ENCODE measurements at regions not wholly inside any gene's neighbourhood (a gene's known extent, or its start where the extent isn't known, plus 50 kb on each side); places are given as distances from the start of the nearest gene placed in this dataset.

- no peaks in the 10 kb centered on the region for H3K27me3 ChIP-seq (replicated peaks in 1 of 2; ENCODE audit: control insufficient read depth in 2 of 2, insufficient read depth in 2 of 2, low read length in 1 of 2)
- no peaks in the 10 kb centered on the region for H3K4me1 ChIP-seq (ENCODE audit: control insufficient read depth, insufficient read depth, low read length)
- POLR2A ChIA-PET, result no interaction called here
- no peak for TF ChIP-seq CREB1 (IDR thresholded peaks at IDR 0.05; ENCODE audit: low read depth)
- no peak for TF ChIP-seq USF2 (IDR thresholded peaks at IDR 0.05; ENCODE audit: borderline replicate concordance, low read depth, low read length)
- TF ChIP-seq IKZF1 (conservative IDR thresholded peaks at IDR 0.05), result no peak
- TF ChIP-seq BRCA1 (IDR thresholded peaks at IDR 0.05; ENCODE audit: low read depth, low read length), result no peak
- TF ChIP-seq SIX5 (IDR thresholded peaks at IDR 0.05; ENCODE audit: low read depth, low read length, severe bottlenecking), result no peak
- no peak for TF ChIP-seq ZZZ3 (IDR thresholded peaks at IDR 0.05; ENCODE audit: control insufficient read depth, insufficient read length, low read depth)
- TF ChIP-seq SMAD1 (IDR thresholded peaks at IDR 0.05; ENCODE audit: low read depth, partially characterized antibody), result no peak
- TF ChIP-seq ASH2L (IDR thresholded peaks at IDR 0.05; ENCODE audit: borderline replicate concordance, low read depth), result no peak
- no peak for TF ChIP-seq STAT1 (conservative IDR thresholded peaks at IDR 0.05)
- no peak for TF ChIP-seq MYC (IDR thresholded peaks at IDR 0.05; ENCODE audit: insufficient read depth, insufficient read length, insufficient replicate concordance, low read length, severe bottlenecking)
- TF ChIP-seq POLR2AphosphoS2 (IDR thresholded peaks at IDR 0.05; ENCODE audit: low read depth, low read length), result no peak
- TF ChIP-seq BCL11A (IDR thresholded peaks at IDR 0.05; ENCODE audit: low read depth, low read length), result no peak
- no peak for TF ChIP-seq ZBTB11 (CRISPR knock-in tag; IDR thresholded peaks at IDR 0.05)
- TF ChIP-seq BCLAF1 (IDR thresholded peaks at IDR 0.05), result no peak
- no peak for TF ChIP-seq TAF1 (IDR thresholded peaks at IDR 0.05; ENCODE audit: borderline replicate concordance, low read depth, low read length)
- TF ChIP-seq TCF3 (IDR thresholded peaks at IDR 0.05; ENCODE audit: borderline replicate concordance, insufficient read depth, low read depth, low read length), result no peak
- no peaks in the 10 kb centered on the region for H3K79me2 ChIP-seq (ENCODE audit: control insufficient read depth, insufficient read depth, low read length)
- no TSS peak for BruUV-seq (replicated peaks)
- in situ Hi-C loops (cut with MboI) (no loop called here), intact Hi-C loops (cut with micrococcal nuclease; ENCODE audit: unreplicated experiment) (no loop called here)
- no peak for FAIRE-seq
- no peak for DNase-seq (ENCODE audit: low read depth, low spot score)
- no peaks in the 10 kb centered on the region for H3K36me3 ChIP-seq (ENCODE audit: control insufficient read depth in 2 of 2, insufficient read depth in 2 of 2, low read length in 1 of 2)
- SMC1A ChIA-PET (ENCODE audit: uncharacterized antibody, unreplicated experiment), result no interaction called here
- no peaks in the 10 kb centered on the region for H4K20me1 ChIP-seq (ENCODE audit: control insufficient read depth, insufficient read depth)
- no peak overlapping the region for H3K4me3 ChIP-seq
- no peaks in the 10 kb centered on the region for H3K9me3 ChIP-seq (replicated peaks; ENCODE audit: control insufficient read depth, insufficient read depth, low read length)
- H3K27ac ChIP-seq (ENCODE audit: control insufficient read depth, insufficient read depth), result no peak overlapping the region
- no peak overlapping the region for H2AFZ ChIP-seq (ENCODE audit: control insufficient read depth, low read depth, low read length)
- ATAC-seq, result no peak
- H3K9ac ChIP-seq (ENCODE audit: control insufficient read depth, insufficient read depth, low read length), result no peak overlapping the region
- WGBS (ENCODE audit: insufficient coverage, insufficient replicate concordance, low lambda C conversion rate, missing lambda C conversion rate), result 62% methylated on average over 39 of the region's 39 CpGs
- no peak overlapping the region for H3K4me2 ChIP-seq (ENCODE audit: control insufficient read depth, insufficient read depth)
- RAD21 ChIA-PET (ENCODE audit: unreplicated experiment), result no interaction called here
- CTCF ChIA-PET, result no interaction called here
Observed at GRCh38 chr4:8747467-8748235, 124.0 kb downstream of the HMX1 start.
